Calu3 (cell line): ENCODE measurements at regions not wholly inside any gene's neighbourhood (a gene's known extent, or its start where the extent isn't known, plus 50 kb on each side); places are given as distances from the start of the nearest gene placed in this dataset.

Source experiments
- BruUV-seq: library from RNA; stranded (reverse); fragments of 400-500 nt; replicated peaks from 2 replicates; lab custom pipeline; 2021; lab: Mats Ljungman, UMichigan
- CTCF ChIA-PET: fragments of 300-600 bp; sonication (Branson Sonifier 250); formaldehyde crosslinking; loops from one replicate; lab custom pipeline; 2022; ENCODE audit warnings: antibody characterized with exemption; lab: Charles Lee
- DNase-seq: peaks from one replicate; pipeline ENCODE4 v3.0.0; 2022
- H3K27ac Mint-ChIP-seq: one replicate; pipeline ENCODE4 v1.8.0; 2022; ENCODE audit warnings: mixed read lengths; ENCODE audit not compliant: unreplicated experiment
- H3K27me3 Mint-ChIP-seq: one replicate; pipeline ENCODE4 v1.8.0; 2022; ENCODE audit warnings: mixed read lengths; ENCODE audit not compliant: unreplicated experiment
- H3K36me3 Mint-ChIP-seq: one replicate; pipeline ENCODE4 v1.8.0; 2022; ENCODE audit warnings: mild to moderate bottlenecking, moderate library complexity, mixed read lengths; ENCODE audit not compliant: insufficient read depth, unreplicated experiment
- H3K4me1 Mint-ChIP-seq: one replicate; pipeline ENCODE4 v1.8.0; 2022; ENCODE audit warnings: mild to moderate bottlenecking, low read depth, mixed read lengths; ENCODE audit not compliant: unreplicated experiment
- H3K4me3 Mint-ChIP-seq: one replicate; pipeline ENCODE4 v1.8.0; 2022; ENCODE audit warnings: mild to moderate bottlenecking, low read depth, moderate library complexity, mixed read lengths; ENCODE audit not compliant: unreplicated experiment
- H3K9me3 Mint-ChIP-seq: one replicate; pipeline ENCODE4 v1.8.0; 2022; ENCODE audit warnings: low read depth, mixed read lengths; ENCODE audit not compliant: unreplicated experiment
- intact Hi-C: fragments of 100-400 bp; cut with micrococcal nuclease; formaldehyde crosslinking; loops from one replicate; pipeline ENCODE4 v1.10.0; 2022; ENCODE audit not compliant: unreplicated experiment
- TF ChIP-seq, protein P1 (sequence below): fragments of 200-600 bp; IDR thresholded peaks from one replicate; pipeline ENCODE4 v1.8.0; 2022; ENCODE audit warnings: antibody characterized with exemption; ENCODE audit not compliant: unreplicated experiment

DNA sequence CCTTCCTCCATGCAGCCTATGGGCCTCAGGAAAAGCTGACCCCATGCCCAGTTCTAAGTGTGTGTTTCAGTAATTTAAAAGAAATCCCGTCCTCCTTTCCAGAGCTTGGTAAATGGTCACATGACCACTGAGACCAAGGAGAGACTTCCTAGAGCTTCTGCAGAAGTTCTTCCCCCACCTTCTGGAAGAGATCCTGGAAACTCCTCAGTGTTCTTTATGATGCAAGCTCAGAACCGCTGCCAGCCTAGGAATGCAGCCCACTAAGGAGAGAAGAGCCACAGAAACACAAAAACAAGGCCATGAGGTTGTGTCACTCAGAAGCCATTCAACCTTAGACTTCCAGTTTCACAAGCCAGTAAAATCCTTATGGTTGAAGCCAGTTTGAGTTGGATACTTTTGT lies 348.4 kb downstream of the TPBG start:
- no peak overlapping the region for H3K27ac Mint-ChIP-seq
- CTCF ChIA-PET, result no interaction called here
- TF ChIP-seq, protein P1, sequence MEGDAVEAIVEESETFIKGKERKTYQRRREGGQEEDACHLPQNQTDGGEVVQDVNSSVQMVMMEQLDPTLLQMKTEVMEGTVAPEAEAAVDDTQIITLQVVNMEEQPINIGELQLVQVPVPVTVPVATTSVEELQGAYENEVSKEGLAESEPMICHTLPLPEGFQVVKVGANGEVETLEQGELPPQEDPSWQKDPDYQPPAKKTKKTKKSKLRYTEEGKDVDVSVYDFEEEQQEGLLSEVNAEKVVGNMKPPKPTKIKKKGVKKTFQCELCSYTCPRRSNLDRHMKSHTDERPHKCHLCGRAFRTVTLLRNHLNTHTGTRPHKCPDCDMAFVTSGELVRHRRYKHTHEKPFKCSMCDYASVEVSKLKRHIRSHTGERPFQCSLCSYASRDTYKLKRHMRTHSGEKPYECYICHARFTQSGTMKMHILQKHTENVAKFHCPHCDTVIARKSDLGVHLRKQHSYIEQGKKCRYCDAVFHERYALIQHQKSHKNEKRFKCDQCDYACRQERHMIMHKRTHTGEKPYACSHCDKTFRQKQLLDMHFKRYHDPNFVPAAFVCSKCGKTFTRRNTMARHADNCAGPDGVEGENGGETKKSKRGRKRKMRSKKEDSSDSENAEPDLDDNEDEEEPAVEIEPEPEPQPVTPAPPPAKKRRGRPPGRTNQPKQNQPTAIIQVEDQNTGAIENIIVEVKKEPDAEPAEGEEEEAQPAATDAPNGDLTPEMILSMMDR, result no peak
- no TSS peak for BruUV-seq
- intact Hi-C loops, result no loop called here
- H3K27me3 Mint-ChIP-seq, result peaks cover 8% of the 10 kb centered on the region
- no peaks in the 10 kb centered on the region for H3K4me1 Mint-ChIP-seq
- H3K4me3 Mint-ChIP-seq, result no peak overlapping the region
- H3K36me3 Mint-ChIP-seq, result no peaks in the 10 kb centered on the region
- peaks cover 7% of the 10 kb centered on the region for H3K9me3 Mint-ChIP-seq
- no peak for DNase-seq

DNA sequence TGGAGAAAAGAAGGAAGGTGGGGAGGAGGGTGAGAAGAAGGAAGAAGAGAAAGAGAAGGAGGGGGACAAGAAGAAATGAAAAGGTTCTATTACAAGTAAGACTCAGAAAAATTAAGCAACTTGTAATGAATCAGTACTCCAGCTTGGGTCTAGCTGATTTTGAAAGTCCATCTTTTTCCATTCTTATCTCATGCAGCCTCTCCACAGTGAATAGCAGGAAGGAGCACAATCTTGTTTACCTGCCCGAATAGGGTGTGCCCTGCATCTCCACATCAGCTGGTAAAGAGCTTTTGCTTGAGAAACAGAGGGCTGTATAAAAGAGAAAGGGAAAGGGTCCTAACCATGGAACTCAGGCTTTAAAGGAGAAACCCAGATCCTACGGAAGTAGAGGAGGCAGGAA lies 348.8 kb downstream of the TPBG start:
- H3K36me3 Mint-ChIP-seq, result no peaks in the 10 kb centered on the region

DNA sequence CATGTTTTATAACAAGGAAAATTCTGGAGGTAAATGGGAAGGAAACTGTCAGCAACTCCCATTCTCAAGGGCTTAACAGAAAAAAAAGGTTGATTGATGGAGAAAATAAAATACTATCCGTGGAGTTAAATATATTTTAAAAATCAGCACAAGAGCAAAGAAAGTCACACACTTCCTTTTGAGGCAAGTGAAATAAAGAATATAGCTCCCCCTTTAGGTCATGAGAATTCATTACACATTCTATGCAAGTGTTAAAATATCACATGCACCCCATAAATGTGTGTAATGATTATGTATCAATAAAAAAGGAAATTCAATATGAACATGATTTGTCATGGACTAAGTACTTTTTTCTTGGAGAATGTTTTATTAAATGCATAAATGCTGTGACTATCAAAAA lies 349.2 kb downstream of the TPBG start:
- no TSS peak for BruUV-seq
- peaks cover 12% of the 10 kb centered on the region for H3K27me3 Mint-ChIP-seq
- peaks cover 7% of the 10 kb centered on the region for H3K9me3 Mint-ChIP-seq
- CTCF ChIA-PET, result no interaction called here
- no peak overlapping the region for H3K27ac Mint-ChIP-seq
- DNase-seq, result no peak
- no peak overlapping the region for H3K4me3 Mint-ChIP-seq
- no peaks in the 10 kb centered on the region for H3K4me1 Mint-ChIP-seq
- intact Hi-C loops, result no loop called here
- no peaks in the 10 kb centered on the region for H3K36me3 Mint-ChIP-seq
- TF ChIP-seq, protein P1, result no peak

More for the DNA sequence above, 348.8 kb downstream of the TPBG start:
- no peak overlapping the region for H3K4me3 Mint-ChIP-seq
- peaks cover 7% of the 10 kb centered on the region for H3K9me3 Mint-ChIP-seq
- H3K4me1 Mint-ChIP-seq, result no peaks in the 10 kb centered on the region
- TF ChIP-seq, protein P1, result no peak
- no peak overlapping the region for H3K27ac Mint-ChIP-seq
- BruUV-seq, result no TSS peak
- CTCF ChIA-PET, result no interaction called here
- no peak for DNase-seq
- H3K27me3 Mint-ChIP-seq, result peaks cover 8% of the 10 kb centered on the region
- intact Hi-C loops, result no loop called here

DNA sequence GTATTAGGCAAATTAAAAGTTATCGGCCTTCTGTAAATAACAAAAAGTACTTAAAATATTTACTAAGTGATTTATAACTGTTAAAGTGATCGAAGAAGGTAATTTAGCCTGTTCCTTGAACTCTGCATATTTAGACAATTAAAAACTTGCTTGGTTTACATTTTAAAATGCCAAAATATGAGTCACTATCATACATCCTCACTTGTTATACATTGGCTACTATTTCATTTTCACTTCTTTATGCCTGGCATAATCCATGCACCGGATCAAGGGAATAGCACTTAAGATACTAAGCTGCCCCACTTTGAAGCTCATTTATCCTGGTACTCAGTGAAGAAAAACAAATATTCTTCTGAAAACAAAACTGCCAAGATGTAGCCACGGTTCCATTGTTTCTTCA lies 344.6 kb downstream of the UBE3D start:
- peaks cover 8% of the 10 kb centered on the region for H3K27me3 Mint-ChIP-seq
- H3K9me3 Mint-ChIP-seq, result peaks cover 5% of the 10 kb centered on the region
- CTCF ChIA-PET, result no interaction called here
- no TSS peak for BruUV-seq
- no peak overlapping the region for H3K27ac Mint-ChIP-seq
- H3K4me3 Mint-ChIP-seq, result no peak overlapping the region
- intact Hi-C loops, result no loop called here
- TF ChIP-seq, protein P1, result no peak
- H3K4me1 Mint-ChIP-seq, result no peaks in the 10 kb centered on the region
- DNase-seq, result no peak
- no peaks in the 10 kb centered on the region for H3K36me3 Mint-ChIP-seq
